BLaER1 (cell line): ENCODE measurements at regions not wholly inside any gene's neighbourhood (a gene's known extent, or its start where the extent isn't known, plus 50 kb on each side); places are given as distances from the start of the nearest gene placed in this dataset.

ENCODE experiments used
- H3K27ac ChIP-seq: shearing (Covaris generic); formaldehyde crosslinking; 2 replicates; pipeline ENCODE4 v1.8.1; 2022
- H3K27me3 ChIP-seq: shearing (Covaris generic); formaldehyde crosslinking; 2 replicates; pipeline ENCODE4 v1.8.1; 2022
- H3K36me3 ChIP-seq: shearing (Covaris generic); formaldehyde crosslinking; 2 replicates; pipeline ENCODE4 v1.8.1; 2022
- H3K4me1 ChIP-seq: shearing (Covaris generic); formaldehyde crosslinking; 2 replicates; pipeline ENCODE4 v1.8.1; 2022
- H3K4me2 ChIP-seq: shearing (Covaris generic); formaldehyde crosslinking; 2 replicates; pipeline ENCODE4 v1.8.1; 2022
- H3K4me3 ChIP-seq: shearing (Covaris generic); formaldehyde crosslinking; 2 replicates; pipeline ENCODE4 v1.8.1; 2022
- H3K9ac ChIP-seq: shearing (Covaris generic); formaldehyde crosslinking; 2 replicates; pipeline ENCODE4 v1.8.1; 2022
- H3K9me3 ChIP-seq: shearing (Covaris generic); formaldehyde crosslinking; 2 replicates; pipeline ENCODE4 v1.8.1; 2022
- H4K20me1 ChIP-seq: shearing (Covaris generic); formaldehyde crosslinking; 2 replicates; pipeline ENCODE4 v1.8.1; 2022
- Cebpa-rat ChIP-seq: shearing (Covaris generic); IDR thresholded peaks from 2 replicates; pipeline ENCODE4 v1.8.1; 2022

GRCh38 chr10:2731940-2732339 lies 335.4 kb upstream of the PFKP start:
- H3K9ac ChIP-seq = no peak overlapping the region
- no peaks in the 10 kb centered on the region for H3K9me3 ChIP-seq
- no peak overlapping the region for H3K4me2 ChIP-seq
- H3K27me3 ChIP-seq = no peaks in the 10 kb centered on the region
- no peaks in the 10 kb centered on the region for H3K4me1 ChIP-seq
- H4K20me1 ChIP-seq = no peaks in the 10 kb centered on the region
- no peak for TF ChIP-seq Cebpa-rat
- H3K27ac ChIP-seq = no peak overlapping the region
- H3K4me3 ChIP-seq = no peak overlapping the region
- no peaks in the 10 kb centered on the region for H3K36me3 ChIP-seq

GRCh38 chr10:2729197-2729596 lies 338.2 kb upstream of the PFKP start:
- no peaks in the 10 kb centered on the region for H3K9me3 ChIP-seq
- H3K4me2 ChIP-seq = no peak overlapping the region
- H3K9ac ChIP-seq = no peak overlapping the region
- H4K20me1 ChIP-seq = no peaks in the 10 kb centered on the region
- H3K4me1 ChIP-seq = no peaks in the 10 kb centered on the region
- no peak overlapping the region for H3K27ac ChIP-seq
- H3K36me3 ChIP-seq = no peaks in the 10 kb centered on the region
- H3K4me3 ChIP-seq = no peak overlapping the region
- TF ChIP-seq Cebpa-rat = no peak
- no peaks in the 10 kb centered on the region for H3K27me3 ChIP-seq

GRCh38 chr10:2728087-2728486 lies 339.3 kb upstream of the PFKP start:
- H3K4me2 ChIP-seq = no peak overlapping the region
- no peak overlapping the region for H3K9ac ChIP-seq
- H3K36me3 ChIP-seq = no peaks in the 10 kb centered on the region
- H3K27me3 ChIP-seq = no peaks in the 10 kb centered on the region
- H4K20me1 ChIP-seq = no peaks in the 10 kb centered on the region
- no peaks in the 10 kb centered on the region for H3K9me3 ChIP-seq
- H3K27ac ChIP-seq = no peak overlapping the region
- no peak for TF ChIP-seq Cebpa-rat
- H3K4me3 ChIP-seq = no peak overlapping the region
- H3K4me1 ChIP-seq = no peaks in the 10 kb centered on the region

- H4K20me1 ChIP-seq = no peaks in the 10 kb centered on the region
- no peaks in the 10 kb centered on the region for H3K27me3 ChIP-seq
- no peak for TF ChIP-seq Cebpa-rat
- no peaks in the 10 kb centered on the region for H3K36me3 ChIP-seq
- peaks cover 12% of the 10 kb centered on the region for H3K4me1 ChIP-seq
- H3K4me3 ChIP-seq = no peak overlapping the region
- H3K9ac ChIP-seq = no peak overlapping the region
- H3K4me2 ChIP-seq = no peak overlapping the region
- no peaks in the 10 kb centered on the region for H3K9me3 ChIP-seq
- H3K27ac ChIP-seq = no peak overlapping the region
Measured at GRCh38 chr10:2716596-2716995, 350.8 kb upstream of the PFKP start.

- H3K27ac ChIP-seq = no peak overlapping the region
- no peak overlapping the region for H3K4me2 ChIP-seq
- peaks cover 19% of the 10 kb centered on the region for H3K4me1 ChIP-seq
- no peak overlapping the region for H3K4me3 ChIP-seq
- no peaks in the 10 kb centered on the region for H3K36me3 ChIP-seq
- H3K9me3 ChIP-seq = peaks cover 18% of the 10 kb centered on the region
- no peak for TF ChIP-seq Cebpa-rat
- no peaks in the 10 kb centered on the region for H3K27me3 ChIP-seq
- H4K20me1 ChIP-seq = no peaks in the 10 kb centered on the region
- H3K9ac ChIP-seq = no peak overlapping the region
Measured at GRCh38 chr10:2714597-2714996, 352.8 kb upstream of the PFKP start.

- Histone ChIP-seq H3K9ac (no peak overlapping the region), H3K4me1 (peaks cover 23% of the 10 kb centered on the region), H3K27me3 (no peaks in the 10 kb centered on the region), H3K36me3 (no peaks in the 10 kb centered on the region), H3K27ac (no peak overlapping the region), H3K4me2 (no peak overlapping the region), H4K20me1 (no peaks in the 10 kb centered on the region), H3K4me3 (no peak overlapping the region), H3K9me3 (peaks cover 12% of the 10 kb centered on the region)
- TF ChIP-seq Cebpa-rat = no peak
Measured at GRCh38 chr10:2703953-2704352, 363.4 kb upstream of the PFKP start.

- peaks cover 7% of the 10 kb centered on the region; the same call in 1 of the 2 replicates for H3K9me3 ChIP-seq
- no peak for TF ChIP-seq Cebpa-rat
- H3K4me3 ChIP-seq = no peak overlapping the region
- no peaks in the 10 kb centered on the region for H4K20me1 ChIP-seq
- peaks cover 23% of the 10 kb centered on the region for H3K4me1 ChIP-seq
- H3K36me3 ChIP-seq = no peaks in the 10 kb centered on the region
- H3K9ac ChIP-seq = no peak overlapping the region
- peak overlapping the region; percentile 79; the same call in 1 of the 2 replicates for H3K4me2 ChIP-seq
- H3K27me3 ChIP-seq = no peaks in the 10 kb centered on the region
- no peak overlapping the region for H3K27ac ChIP-seq
Measured at GRCh38 chr10:2701802-2702201, 365.5 kb upstream of the PFKP start.

- no peaks in the 10 kb centered on the region for H3K27me3 ChIP-seq
- no peaks in the 10 kb centered on the region for H3K36me3 ChIP-seq
- no peak for TF ChIP-seq Cebpa-rat
- no peak overlapping the region for H3K4me3 ChIP-seq
- peak overlapping the region; percentile 79 for H3K4me2 ChIP-seq
- H3K27ac ChIP-seq = no peak overlapping the region
- H3K9me3 ChIP-seq = peaks cover 7% of the 10 kb centered on the region; the same call in 1 of the 2 replicates
- peaks cover 23% of the 10 kb centered on the region for H3K4me1 ChIP-seq
- no peaks in the 10 kb centered on the region for H4K20me1 ChIP-seq
- H3K9ac ChIP-seq = no peak overlapping the region
Measured at GRCh38 chr10:2700626-2701305, 366.6 kb upstream of the PFKP start.

- no peak for TF ChIP-seq Cebpa-rat
- H3K4me3 ChIP-seq = no peak overlapping the region
Measured at GRCh38 chr10:2688958-2689357, 378.4 kb upstream of the PFKP start.

GRCh38 chr10:2686691-2687090 lies 380.7 kb upstream of the PFKP start:
- H3K36me3 ChIP-seq = no peaks in the 10 kb centered on the region
- H3K27ac ChIP-seq = no peak overlapping the region
- H4K20me1 ChIP-seq = no peaks in the 10 kb centered on the region
- H3K4me3 ChIP-seq = no peak overlapping the region
- no peak overlapping the region for H3K9ac ChIP-seq
- no peaks in the 10 kb centered on the region for H3K9me3 ChIP-seq
- no peak for TF ChIP-seq Cebpa-rat
- H3K4me2 ChIP-seq = no peak overlapping the region
- no peaks in the 10 kb centered on the region for H3K27me3 ChIP-seq
- no peaks in the 10 kb centered on the region for H3K4me1 ChIP-seq

More at GRCh38 chr10:2688958-2689357, 378.4 kb upstream of the PFKP start:
- no peak overlapping the region for H3K9ac ChIP-seq
- H3K9me3 ChIP-seq = no peaks in the 10 kb centered on the region
- peaks cover 6% of the 10 kb centered on the region for H3K4me1 ChIP-seq
- H4K20me1 ChIP-seq = no peaks in the 10 kb centered on the region
- H3K27me3 ChIP-seq = no peaks in the 10 kb centered on the region
- H3K27ac ChIP-seq = no peak overlapping the region
- H3K36me3 ChIP-seq = no peaks in the 10 kb centered on the region
- H3K4me2 ChIP-seq = no peak overlapping the region

- Histone ChIP-seq H3K9ac (no peak overlapping the region), H3K4me2 (no peak overlapping the region), H4K20me1 (no peaks in the 10 kb centered on the region), H3K9me3 (no peaks in the 10 kb centered on the region), H3K27me3 (no peaks in the 10 kb centered on the region), H3K36me3 (no peaks in the 10 kb centered on the region), H3K27ac (no peak overlapping the region), H3K4me3 (no peak overlapping the region), H3K4me1 (no peaks in the 10 kb centered on the region)
- no peak for TF ChIP-seq Cebpa-rat
Measured at GRCh38 chr10:2682491-2682890, 384.9 kb upstream of the PFKP start.
